ENCODE measurements at regions not wholly inside any gene's neighbourhood (a gene's known extent, or its start where the extent isn't known, plus 50 kb on each side); places are given as distances from the start of the nearest gene placed in this dataset.

DNA sequence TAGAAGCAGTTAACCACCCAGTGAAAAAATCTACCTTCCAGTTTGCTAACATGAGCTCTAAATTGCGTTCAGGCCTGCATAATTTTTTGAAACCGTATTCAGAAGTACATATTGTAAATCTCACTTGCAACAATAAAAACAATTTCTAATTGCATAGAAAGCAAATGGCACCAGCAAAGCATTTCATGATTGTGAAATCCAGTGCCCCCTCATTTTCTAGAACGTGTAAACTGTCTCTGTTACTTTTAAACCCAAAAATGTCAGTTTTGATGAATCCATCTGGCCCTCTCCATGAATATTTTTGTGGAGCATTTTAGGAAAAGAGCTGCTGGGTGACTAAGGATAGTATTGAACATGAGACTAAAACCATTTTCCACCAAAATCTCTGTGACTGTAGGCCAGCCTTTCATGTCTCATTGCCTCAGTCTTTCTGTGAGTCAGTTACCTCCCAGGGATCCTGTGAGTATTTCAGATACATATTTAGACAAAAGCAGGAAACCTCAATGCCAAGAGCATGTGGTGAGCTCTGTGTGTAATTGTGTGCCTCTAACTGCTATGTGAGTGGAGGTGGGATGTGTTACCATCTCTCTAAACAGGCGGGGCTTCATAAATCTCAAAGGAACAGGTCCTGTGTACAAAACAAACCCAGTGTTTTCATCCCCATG lies 477.8 kb upstream of the DCC start:
- no peak for DNase-seq

- DNase-seq = no peak
These were observed 475.6 kb upstream of the DCC start for GRCh38 chr18:51864219-51864965.

GRCh38 chr18:51865538-51865937 lies 474.5 kb upstream of the DCC start:
- no peak for DNase-seq

- no peak for DNase-seq
These were observed 472.2 kb upstream of the DCC start for GRCh38 chr18:51867767-51868166.

DNA sequence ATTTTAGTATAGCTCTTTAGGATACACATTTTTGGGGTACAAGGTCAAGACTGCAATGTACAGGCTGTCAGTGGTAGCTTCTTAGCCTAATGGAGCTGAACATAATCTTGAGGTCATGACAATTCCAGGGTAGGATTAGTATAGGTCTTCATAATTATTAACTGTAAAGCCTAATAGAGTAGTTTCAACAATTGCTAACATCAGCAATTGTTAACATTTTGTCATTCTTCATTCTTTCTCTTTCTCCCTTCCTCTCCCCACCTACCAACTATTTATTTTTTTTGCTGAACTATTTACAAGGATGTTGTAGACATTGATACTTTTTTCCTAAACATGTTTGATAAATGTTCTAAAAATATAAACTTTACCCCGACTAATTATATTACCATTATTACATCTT lies 461.3 kb upstream of the DCC start:
- DNase-seq = no peak

DNA sequence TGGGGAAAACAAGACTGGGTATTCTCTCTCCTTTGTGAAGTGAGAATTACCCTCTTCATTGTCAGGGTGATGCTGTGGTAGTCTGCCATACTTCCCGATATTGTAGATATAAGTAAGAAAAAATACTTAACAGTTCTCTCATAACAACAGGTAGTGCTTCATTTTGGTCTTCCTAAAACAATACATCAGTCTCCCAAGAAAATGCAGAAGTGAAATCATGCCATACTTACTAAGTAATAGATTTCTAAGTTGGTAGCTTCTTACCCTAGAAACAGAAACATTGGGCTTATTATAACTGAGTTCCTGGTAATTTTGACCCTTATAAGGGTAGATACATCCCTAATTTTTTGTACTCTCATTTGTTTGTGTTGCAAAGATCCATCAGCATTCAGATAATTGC lies 460.7 kb upstream of the DCC start:
- no peak for DNase-seq

DNA sequence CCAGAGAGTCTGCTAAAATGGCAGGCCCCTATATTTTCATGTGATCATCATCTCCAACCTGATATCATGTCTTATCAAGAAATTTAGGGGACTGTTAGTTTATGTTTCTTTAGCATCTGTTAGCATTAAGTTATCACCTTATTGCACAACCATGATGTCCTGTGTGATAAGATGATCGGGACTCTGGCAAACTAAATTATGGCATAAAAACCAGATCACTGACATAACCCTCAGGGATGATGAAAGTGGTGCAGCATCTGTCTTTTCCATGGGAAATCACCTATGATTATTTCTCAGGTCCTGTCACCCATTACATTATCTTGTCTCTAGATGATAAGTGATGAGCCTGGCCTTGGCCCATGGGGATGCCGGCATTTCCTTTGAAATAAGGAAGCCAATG lies 458.6 kb upstream of the DCC start:
- DNase-seq = no peak

- no peak for DNase-seq
These were observed 456.0 kb upstream of the DCC start for GRCh38 chr18:51884039-51884438.

GRCh38 chr18:51890762-51891161 lies 449.2 kb upstream of the DCC start:
- no peak for DNase-seq

GRCh38 chr18:51891876-51892275 lies 448.1 kb upstream of the DCC start:
- no peak for DNase-seq

DNA sequence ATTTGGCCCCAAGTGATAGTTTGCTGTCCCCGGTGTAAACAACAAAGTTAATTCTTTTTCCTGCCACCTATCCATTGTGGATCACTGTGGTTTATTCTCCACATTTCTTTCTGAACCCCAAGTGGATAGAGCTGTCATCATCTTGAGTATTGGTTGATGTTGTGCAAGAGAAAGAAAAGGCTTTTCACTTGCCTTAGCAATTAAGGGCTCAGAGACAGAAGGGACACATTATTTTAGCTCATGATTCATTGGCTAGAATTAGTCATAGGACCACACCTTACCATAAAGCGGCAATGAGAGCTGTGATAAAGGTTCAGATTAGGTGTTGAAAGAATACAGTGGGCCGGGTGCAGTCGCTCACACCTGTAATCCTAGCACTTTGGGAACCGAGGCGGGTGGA lies 442.1 kb upstream of the DCC start:
- no peak for DNase-seq

GRCh38 chr18:51907687-51908597 lies 432.1 kb upstream of the DCC start:
- DNase-seq = no peak

DNA sequence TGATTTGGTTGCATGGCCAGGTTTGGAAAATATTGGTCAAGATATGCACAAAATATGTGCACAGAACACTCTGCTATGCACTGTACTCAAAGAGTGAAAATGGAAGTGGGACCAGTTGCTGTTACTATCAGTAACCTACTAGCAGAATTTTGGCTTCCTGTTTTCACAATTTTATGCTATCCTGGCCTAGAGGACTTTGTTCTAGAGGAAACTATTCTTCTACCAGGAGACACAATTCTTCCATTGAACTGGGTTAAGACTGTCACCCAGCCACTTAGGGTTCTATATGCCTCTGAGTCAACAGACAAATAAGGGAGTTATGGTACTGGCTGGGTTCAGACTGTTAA lies 431.4 kb upstream of the DCC start:
- DNase-seq = no peak

GRCh38 chr18:51911584-51911983 lies 428.4 kb upstream of the DCC start:
- no peak for DNase-seq

GRCh38 chr18:51912381-51912780 lies 427.6 kb upstream of the DCC start:
- no peak for DNase-seq

- DNase-seq = no peak
These were observed 424.8 kb upstream of the DCC start for GRCh38 chr18:51915176-51915575.

DNA sequence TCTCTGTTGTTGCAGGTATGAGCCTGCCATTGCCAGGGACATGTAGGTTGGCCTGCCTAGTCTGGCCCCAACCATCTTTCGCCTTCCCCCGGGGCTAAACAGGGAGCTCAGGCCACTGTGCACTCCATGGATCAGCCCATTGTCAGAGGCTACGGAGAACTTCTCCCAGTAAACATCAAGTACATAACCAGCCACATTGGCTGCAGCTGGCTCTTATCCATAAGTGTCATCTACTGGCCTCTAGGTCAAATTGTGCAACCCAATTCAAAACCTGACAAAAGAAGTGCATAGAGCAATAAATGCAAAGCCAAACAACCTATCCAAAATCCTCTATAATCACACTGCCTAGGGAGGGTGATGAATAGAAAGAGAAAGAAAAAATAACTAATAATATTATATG lies 418.1 kb upstream of the DCC start:
- DNase-seq = no peak

DNA sequence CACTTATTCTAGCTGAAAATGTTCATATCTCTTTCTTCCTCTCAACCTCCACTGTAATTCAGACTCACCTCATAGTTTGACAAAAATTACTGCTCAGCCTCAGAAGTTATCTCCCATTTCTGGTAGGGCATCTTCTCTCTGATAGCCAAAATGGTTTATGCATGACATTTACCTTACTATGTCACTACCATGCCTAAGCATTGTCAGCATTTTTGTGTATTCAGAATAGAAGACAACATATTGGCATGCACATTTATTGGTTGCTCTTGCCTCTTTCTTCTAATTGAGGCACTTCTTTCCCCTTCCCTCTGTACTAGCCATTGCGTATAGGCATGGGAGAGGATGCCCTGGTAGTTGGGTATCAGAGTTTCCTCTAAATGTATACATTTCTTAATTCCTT lies 406.1 kb upstream of the DCC start:
- no peak for DNase-seq

DNA sequence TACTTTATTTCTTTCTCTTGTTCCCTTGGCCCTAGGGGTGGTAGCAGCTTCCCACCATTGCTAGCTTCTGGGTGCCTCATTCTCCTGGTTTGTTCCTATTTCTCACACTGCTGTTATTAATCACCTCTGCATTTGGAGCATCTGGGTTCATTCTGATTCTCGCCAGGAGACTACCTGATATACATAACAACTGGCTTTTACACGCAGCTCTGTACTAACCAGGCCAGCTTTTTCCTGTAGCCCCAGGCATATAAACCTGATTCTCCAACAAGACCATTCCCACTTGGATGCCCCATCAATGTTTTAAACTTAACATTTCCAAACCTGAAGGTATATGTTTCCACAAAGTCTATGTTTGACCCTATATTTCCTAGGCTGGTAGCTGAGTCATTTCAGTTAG lies 403.9 kb upstream of the DCC start:
- no peak for DNase-seq

DNA sequence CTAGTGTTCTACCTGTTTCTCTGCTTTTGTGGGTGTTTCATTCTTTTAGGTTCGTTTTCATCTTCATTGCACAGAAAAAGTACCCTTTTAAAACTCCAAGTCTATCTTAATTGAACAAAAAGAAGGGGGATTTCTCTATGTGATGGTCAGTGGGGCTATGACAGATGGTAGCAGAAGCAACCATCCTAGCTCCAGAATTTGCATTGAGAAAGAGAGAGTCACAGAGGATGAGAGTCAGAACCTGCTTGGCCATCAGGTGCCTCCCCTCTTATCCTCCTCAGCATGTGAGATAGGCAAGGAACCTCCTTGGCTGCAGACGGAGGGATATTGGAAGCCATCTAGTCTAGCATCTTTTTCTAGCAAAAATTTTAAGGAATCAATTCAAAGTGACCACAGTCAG lies 398.0 kb upstream of the DCC start:
- DNase-seq = no peak

DNA sequence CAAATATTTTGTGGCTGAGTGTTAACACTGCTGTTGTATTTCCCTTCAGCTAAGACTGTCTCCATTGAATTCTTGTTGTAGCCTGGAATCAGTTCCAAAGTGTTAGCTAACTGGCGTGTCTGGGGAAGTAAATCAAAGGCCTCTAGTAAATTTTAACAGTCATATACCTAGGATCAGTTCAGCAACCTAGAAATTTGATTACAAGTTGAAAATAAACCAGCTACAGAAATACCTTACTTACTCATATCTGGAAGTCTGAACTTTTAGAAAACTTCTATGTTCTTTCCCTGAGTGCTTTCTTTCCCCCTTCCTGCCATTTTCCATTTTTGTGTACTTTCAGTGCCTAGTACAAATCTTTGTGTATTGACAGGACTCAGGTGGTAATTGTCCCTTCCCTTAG lies 396.7 kb upstream of the DCC start:
- DNase-seq = no peak

GRCh38 chr18:51946946-51947345 lies 393.1 kb upstream of the DCC start:
- DNase-seq = no peak

GRCh38 chr18:51952844-51953243 lies 387.2 kb upstream of the DCC start:
- DNase-seq = no peak

DNA sequence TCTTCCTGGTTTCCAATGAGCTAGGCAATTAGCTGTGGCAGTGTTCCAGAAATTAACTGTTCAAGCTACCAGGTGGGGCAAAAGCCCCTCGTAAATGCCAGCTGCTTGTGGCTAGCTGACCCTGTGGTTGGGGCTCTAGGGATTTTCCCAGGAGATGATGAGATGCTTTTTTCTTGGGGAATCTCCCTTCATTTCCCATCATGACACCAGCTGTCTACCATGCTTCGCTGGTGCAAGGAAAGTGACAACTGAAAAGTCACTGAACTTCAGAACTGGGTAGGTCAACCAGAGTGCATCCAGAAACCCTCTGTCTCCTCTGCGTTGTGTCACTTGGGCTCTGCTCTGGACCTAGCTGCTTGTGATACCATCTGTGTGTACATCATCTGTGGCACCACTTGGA lies 386.5 kb upstream of the DCC start:
- no peak for DNase-seq
